HG02571 (cell line): ENCODE measurements at regions not wholly inside any gene's neighbourhood (a gene's known extent, or its start where the extent isn't known, plus 50 kb on each side); places are given as distances from the start of the nearest gene placed in this dataset.
"Not testable (repeated sequence)": the region's sequence is repeated elsewhere in the genome, so short reads cannot be mapped to it uniquely, and the experiment has no call there.

Experiments
- ATAC-seq: cut with Tn5 transposase; IDR thresholded peaks from one replicate; pipeline ENCODE4 v1.9.1; 2021; ENCODE audit warnings: mild to moderate bottlenecking, moderate library complexity; ENCODE audit not compliant: unreplicated experiment

- ATAC-seq, result no peak
Measured at GRCh38 chr4:186954956-186955355, 231.3 kb upstream of the FAT1 start.

GRCh38 chr4:186957952-186958555, 234.4 kb upstream of the FAT1 start:
- ATAC-seq, result no peak

GRCh38 chr4:186958726-186959350, 235.2 kb upstream of the FAT1 start:
- ATAC-seq, result no peak

- ATAC-seq, result no peak
Measured at GRCh38 chr4:186979961-186980745, 256.5 kb upstream of the FAT1 start.

GRCh38 chr4:186981161-186981560, 257.5 kb upstream of the FAT1 start:
- no peak for ATAC-seq

- no peak for ATAC-seq
Measured at GRCh38 chr4:186982160-186982559, 258.5 kb upstream of the FAT1 start.

GRCh38 chr4:186984105-186984644, 260.5 kb upstream of the FAT1 start:
- no peak for ATAC-seq

- ATAC-seq, result no peak
Measured at GRCh38 chr4:186999686-187000085, 276.0 kb upstream of the FAT1 start.

- ATAC-seq, result no peak
Measured at GRCh38 chr4:187000281-187000680, 276.6 kb upstream of the FAT1 start.

GRCh38 chr4:187002133-187002532, 278.5 kb upstream of the FAT1 start:
- not testable (repeated sequence) for ATAC-seq

- no peak for ATAC-seq
Measured at GRCh38 chr4:187004628-187005027, 281.0 kb upstream of the FAT1 start.

GRCh38 chr4:187006189-187006618, 282.5 kb upstream of the FAT1 start:
- ATAC-seq, result no peak

GRCh38 chr4:187010052-187010451, 286.4 kb upstream of the FAT1 start:
- no peak for ATAC-seq

GRCh38 chr4:187016101-187016500, 292.4 kb upstream of the FAT1 start:
- no peak for ATAC-seq

GRCh38 chr4:187017147-187017546, 293.5 kb upstream of the FAT1 start:
- no peak for ATAC-seq

GRCh38 chr4:187019896-187020295, 296.2 kb upstream of the FAT1 start:
- ATAC-seq, result no peak

GRCh38 chr4:187020676-187021075, 297.0 kb upstream of the FAT1 start:
- no peak for ATAC-seq

GRCh38 chr4:187021436-187022205, 298.0 kb upstream of the FAT1 start:
- ATAC-seq, result no peak

- no peak for ATAC-seq
Measured at GRCh38 chr4:187027272-187027671, 303.6 kb upstream of the FAT1 start.

GRCh38 chr4:187042251-187042650, 318.6 kb upstream of the FAT1 start:
- no peak for ATAC-seq

GRCh38 chr4:187046471-187046870, 322.8 kb upstream of the FAT1 start:
- no peak for ATAC-seq
